Heart right ventricle (tissue), 16 donors: ENCODE measurements at regions not wholly inside any gene's neighbourhood (a gene's known extent, or its start where the extent isn't known, plus 50 kb on each side); places are given as distances from the start of the nearest gene placed in this dataset.

ENCODE experiments used
- ATAC-seq, 8 donors: fragments of 200-7000 bp; cut with Tn5 transposase; one replicate each; pipeline ENCODE4 v1.9.1; 2020; ENCODE audit warnings: mild to moderate bottlenecking in 8 of 8, moderate library complexity in 8 of 8, moderate number of reproducible peaks in 1 of 8
- DNase-seq, 2 donors: peaks; one replicate each; pipeline ENCODE4 v3.0.0-alpha.2; 2020
- H3K27ac ChIP-seq, 10 donors: fragments of 200-600 bp; sonication (generic) in 2 of 10; one replicate each; pipeline versions ENCODE4 v1.5.0 to v1.8.0; 2020 to 2022; ENCODE audit warnings: mild to moderate bottlenecking in 3 of 10
- H3K27me3 ChIP-seq, 7 donors: fragments of 200-600 bp; one replicate each; pipeline ENCODE4 v1.8.0; 2021 to 2022; ENCODE audit warnings: mild to moderate bottlenecking in 2 of 7
- H3K36me3 ChIP-seq, 9 donors: fragments of 200-600 bp; sonication (generic) in 1 of 9; one replicate each; pipeline versions ENCODE4 v1.5.0 to v1.8.0; 2020 to 2022; ENCODE audit warnings: mild to moderate bottlenecking in 2 of 9
- H3K4me1 ChIP-seq, 9 donors: fragments of 200-600 bp; sonication (generic) in 1 of 9; one replicate each; pipeline versions ENCODE4 v1.5.0 to v1.8.0; 2020 to 2022; ENCODE audit warnings: mild to moderate bottlenecking in 4 of 9
- H3K4me3 ChIP-seq, 10 donors: fragments of 200-600 bp; sonication (generic) in 2 of 10; one replicate each; pipeline versions ENCODE4 v1.5.0 to v1.8.0; 2020 to 2022; ENCODE audit warnings: mild to moderate bottlenecking in 7 of 10, moderate library complexity in 2 of 10
- H3K9me3 ChIP-seq, 11 donors: fragments of 200-600 bp in 10 of 11; sonication (generic) in 2 of 11; one replicate each; pipeline versions ENCODE4 v1.5.0 to v1.8.0; 2013 to 2022; ENCODE audit warnings: mild to moderate bottlenecking in 2 of 11, control low read depth in 1 of 11, moderate library complexity in 1 of 11
- WGBS, 2 donors: extraction: QIAGEN DNeasy Blood & Tissue Kit; methylation state at CpG; one replicate each; pipeline ENCODE4 v1.1.7; 2013; ENCODE audit warnings: inconsistent platforms in 1 of 2; 5-methylcytosine and 5-hydroxymethylcytosine counted together
- intact Hi-C, 10 donors: fragments of 100-400 bp; cut with DNase I; formaldehyde crosslinking; loops; one replicate each; pipeline versions ENCODE4 v1.11.1 to v1.14.2; 2022
- TF ChIP-seq, protein P1 (sequence below), 9 donors: fragments of 200-600 bp; sonication (generic) in 2 of 9; IDR thresholded peaks; one replicate each; pipeline versions ENCODE4 v1.5.0 to v1.8.0; 2021 to 2022; ENCODE audit warnings: antibody characterized with exemption in 9 of 9, mild to moderate bottlenecking in 5 of 9, moderate library complexity in 1 of 9
- donor health status: Arrhythmogenic right ventricular cardiomyopathy.
- donor health status: ischemic (EF 13 %, LVEDD 7.1; RV severe dilation, severe dysfunction).
- donor health status: healthy with polysubstance abuse.
- donor health status: DM: no; HTN: yes; CAD: no.
- donor health status: DM: no; HTN: no; CAD: no.
- donor health status: ischemic (EF 25% LVEDD 6.9; RV normal size, moderate dysfunction).
- donor health status: ischemic (EF 25% LVEDD 5.7; RV mildly dilated, moderate dysfunction).
- donor health status: healthy.
- donor health status: DM: yes; HTN: yes; CAD: no.
- donor health status: Ischemic cardiomyopathy.
- donor health status: ischemic (EF 35%, LVEDD 5.7; RV mildly dilated, moderate dysfunction).
- donor health status: nonischemic (EF 11% LVEDD 7.7; RV severe dilation, severe dysfunction).
- donor health status: DM: yes; HTN: yes; CAD: no.
- donor health status: PGD.
- donor health status: ischemic (EF 29% LVEDD 5.4; RV normal size, mild dysfunction).
- donor health status: nonischemic (EF 23%, LVEDD 6.1; RV moderate dilation, normal function).

DNA sequence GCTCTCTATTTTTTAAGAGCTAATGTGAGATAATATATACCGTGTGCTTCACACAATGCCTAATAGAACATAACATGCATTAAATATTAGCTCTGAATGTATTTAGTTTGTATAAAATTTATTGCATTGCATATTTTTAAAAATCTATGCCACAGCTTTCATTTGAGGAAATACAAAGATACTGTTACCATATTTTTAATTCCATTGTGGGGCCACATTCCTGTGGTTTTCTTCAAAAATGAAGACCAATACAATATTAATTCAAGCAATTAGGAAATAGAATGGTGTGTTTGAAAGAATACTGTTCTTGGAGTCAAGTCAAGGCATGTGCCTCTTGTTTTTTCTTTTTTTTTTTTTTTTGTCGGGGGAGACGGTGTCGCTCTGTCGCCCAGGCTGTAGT, 95.4 kb upstream of the CADPS start:
- H3K36me3 ChIP-seq = no peaks in the 10 kb centered on the region
- H3K4me1 ChIP-seq = no peaks in the 10 kb centered on the region
- DNase-seq = no peak
- ATAC-seq = no peak
- H3K9me3 ChIP-seq = no peaks in the 10 kb centered on the region
- H3K4me3 ChIP-seq = no peak overlapping the region
- H3K27me3 ChIP-seq = no peaks in the 10 kb centered on the region
- WGBS, 2 donors = 91 to 92% methylated on average over 5 of the region's 5 CpGs
- no peak overlapping the region for H3K27ac ChIP-seq
- TF ChIP-seq, protein P1, sequence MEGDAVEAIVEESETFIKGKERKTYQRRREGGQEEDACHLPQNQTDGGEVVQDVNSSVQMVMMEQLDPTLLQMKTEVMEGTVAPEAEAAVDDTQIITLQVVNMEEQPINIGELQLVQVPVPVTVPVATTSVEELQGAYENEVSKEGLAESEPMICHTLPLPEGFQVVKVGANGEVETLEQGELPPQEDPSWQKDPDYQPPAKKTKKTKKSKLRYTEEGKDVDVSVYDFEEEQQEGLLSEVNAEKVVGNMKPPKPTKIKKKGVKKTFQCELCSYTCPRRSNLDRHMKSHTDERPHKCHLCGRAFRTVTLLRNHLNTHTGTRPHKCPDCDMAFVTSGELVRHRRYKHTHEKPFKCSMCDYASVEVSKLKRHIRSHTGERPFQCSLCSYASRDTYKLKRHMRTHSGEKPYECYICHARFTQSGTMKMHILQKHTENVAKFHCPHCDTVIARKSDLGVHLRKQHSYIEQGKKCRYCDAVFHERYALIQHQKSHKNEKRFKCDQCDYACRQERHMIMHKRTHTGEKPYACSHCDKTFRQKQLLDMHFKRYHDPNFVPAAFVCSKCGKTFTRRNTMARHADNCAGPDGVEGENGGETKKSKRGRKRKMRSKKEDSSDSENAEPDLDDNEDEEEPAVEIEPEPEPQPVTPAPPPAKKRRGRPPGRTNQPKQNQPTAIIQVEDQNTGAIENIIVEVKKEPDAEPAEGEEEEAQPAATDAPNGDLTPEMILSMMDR (IDR thresholded peaks at IDR 0.05) = no peak
- intact Hi-C loops = no loop called here

- ATAC-seq (no peak), DNase-seq (no peak)
- H3K9me3 ChIP-seq = no peaks in the 10 kb centered on the region
- WGBS, 2 donors = 59 to 78% methylated on average over 1 of the region's 1 CpG
- H3K27ac ChIP-seq = no peak overlapping the region
- TF ChIP-seq, protein P1 (IDR thresholded peaks at IDR 0.05) = no peak
- no peaks in the 10 kb centered on the region for H3K27me3 ChIP-seq
- no peaks in the 10 kb centered on the region for H3K4me1 ChIP-seq
- intact Hi-C loops = no loop called here
- no peak overlapping the region for H3K4me3 ChIP-seq
- no peaks in the 10 kb centered on the region for H3K36me3 ChIP-seq
Observed at GRCh38 chr3:62975566-62975965, 100.3 kb upstream of the CADPS start.

DNA sequence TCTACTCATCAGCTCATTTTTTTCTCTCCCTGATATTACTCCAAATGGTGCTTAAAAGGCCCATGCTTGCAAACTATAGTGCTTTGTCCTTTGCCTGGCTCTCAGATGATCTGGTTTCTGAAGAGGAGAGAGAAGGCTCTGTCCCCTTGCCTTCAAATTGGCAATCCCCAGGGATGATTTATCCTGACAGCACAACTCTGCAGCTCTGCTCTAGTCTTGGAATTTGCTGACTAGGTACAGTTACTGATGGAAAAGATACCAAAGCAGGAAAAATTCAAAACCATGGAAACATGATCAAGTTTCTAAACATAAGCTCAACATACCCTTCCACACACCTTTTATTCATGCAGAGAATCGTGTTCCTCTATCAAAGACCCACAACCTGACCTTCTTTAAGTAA, 106.7 kb upstream of the CADPS start:
- no peak overlapping the region for H3K27ac ChIP-seq
- no peaks in the 10 kb centered on the region for H3K36me3 ChIP-seq
- TF ChIP-seq, protein P1 (IDR thresholded peaks at IDR 0.05) = no peak
- H3K4me1 ChIP-seq = no peaks in the 10 kb centered on the region
- H3K9me3 ChIP-seq = no peaks in the 10 kb centered on the region
- H3K27me3 ChIP-seq = no peaks in the 10 kb centered on the region
- intact Hi-C loops = no loop called here
- WGBS, 2 donors = 0% methylated on average over 1 of the region's 1 CpG
- H3K4me3 ChIP-seq = no peak overlapping the region
- no peak for DNase-seq
- no peak for ATAC-seq

- no peak for DNase-seq
- Histone ChIP-seq H3K4me3 (no peak overlapping the region), H3K27me3 (no peaks in the 10 kb centered on the region), H3K4me1 (no peaks in the 10 kb centered on the region), H3K36me3 (no peaks in the 10 kb centered on the region), H3K27ac (no peak overlapping the region), H3K9me3 (no peaks in the 10 kb centered on the region)
- 59 to 69% methylated on average over 4 of the region's 4 CpGs for WGBS, 2 donors
- TF ChIP-seq, protein P1 (IDR thresholded peaks at IDR 0.05) = no peak
- no peak for ATAC-seq
- intact Hi-C loops = no loop called here
Observed at GRCh38 chr3:62982795-62983455, 107.7 kb upstream of the CADPS start.
